Common myeloid progenitor, CD34-positive (primary cell): ENCODE measurements at regions not wholly inside any gene's neighbourhood (a gene's known extent, or its start where the extent isn't known, plus 50 kb on each side); places are given as distances from the start of the nearest gene placed in this dataset.

ENCODE experiments used
- CTCF ChIA-PET: fragments of 350-600 bp; sonication (Branson Sonifier 250); formaldehyde crosslinking; loops from one replicate; lab custom pipeline; 2021; ENCODE audit warnings: antibody characterized with exemption; lab: Charles Lee
- POLR2A ChIA-PET: fragments of 350-600 bp; sonication (Branson Sonifier 250); formaldehyde crosslinking; loops from one replicate; lab custom pipeline; 2021; ENCODE audit warnings: antibody characterized with exemption; lab: Charles Lee
- DNase-seq, 3 donors: peaks; one replicate each; pipeline versions ENCODE4 v3.0.0 to v3.0.0-alpha.2; 2013
- H3K27ac ChIP-seq, 2 experiments: 1 replicate in 1 of 2; 2 replicates in 1 of 2; pipeline ENCODE4 v1.7.0; 2013; ENCODE audit warnings: inconsistent platforms in 2 of 2, low read length in 2 of 2, mild to moderate bottlenecking in 2 of 2, low read depth in 1 of 2, moderate library complexity in 1 of 2; ENCODE audit not compliant: severe bottlenecking in 2 of 2, insufficient read depth in 1 of 2, poor library complexity in 1 of 2
- H3K27me3 ChIP-seq, 5 experiments: replicated peaks in 2 of 5; 1 replicate in 3 of 5; 2 replicates in 2 of 5; pipeline versions ENCODE4 v1.6.1 to v1.7.0; 2013; ENCODE audit warnings: low read length in 4 of 5, mild to moderate bottlenecking in 2 of 5, moderate library complexity in 2 of 5, inconsistent platforms in 1 of 5; ENCODE audit not compliant: insufficient read depth in 5 of 5, control insufficient read depth in 4 of 5
- H3K36me3 ChIP-seq, 4 experiments: 1 replicate in 2 of 4; 2 replicates in 2 of 4; pipeline versions ENCODE4 v1.6.1 to v1.7.0; 2013; ENCODE audit warnings: low read length in 3 of 4, control low read depth in 1 of 4, mild to moderate bottlenecking in 1 of 4; ENCODE audit not compliant: control insufficient read depth in 4 of 4, insufficient read depth in 4 of 4
- H3K4me1 ChIP-seq, 4 experiments: 1 replicate in 3 of 4; 2 replicates in 1 of 4; pipeline versions ENCODE4 v1.6.1 to v1.7.1; 2013; ENCODE audit warnings: low read length in 3 of 4, mild to moderate bottlenecking in 3 of 4, control low read depth in 1 of 4, inconsistent platforms in 1 of 4, moderate library complexity in 1 of 4; ENCODE audit not compliant: control insufficient read depth in 4 of 4, insufficient read depth in 4 of 4; ENCODE audit errors: control extremely low read depth in 1 of 4
- H3K4me3 ChIP-seq, 7 experiments: 1 replicate in 4 of 7; 2 replicates in 3 of 7; pipeline versions ENCODE4 v1.5.1 to v1.7.0; 2013; ENCODE audit warnings: mild to moderate bottlenecking in 7 of 7, low read length in 6 of 7, moderate library complexity in 6 of 7, inconsistent platforms in 2 of 7, low read depth in 2 of 7, control low read depth in 1 of 7; ENCODE audit not compliant: insufficient read depth in 4 of 7, control insufficient read depth in 1 of 7; ENCODE audit errors: extremely low read depth in 1 of 7
- H3K9me3 ChIP-seq, 5 experiments: 1 replicate in 4 of 5; 2 replicates in 1 of 5; pipeline versions ENCODE4 v1.6.1 to v1.7.1; 2013; ENCODE audit warnings: low read length in 4 of 5, mild to moderate bottlenecking in 2 of 5, inconsistent platforms in 1 of 5, low read depth in 1 of 5, moderate library complexity in 1 of 5; ENCODE audit not compliant: control insufficient read depth in 4 of 5, insufficient read depth in 2 of 5; ENCODE audit errors: control extremely low read depth in 1 of 5
- WGBS: methylation state at CpG from one replicate; pipeline ENCODE4 v1.1.5; 2013; ENCODE audit not compliant: insufficient coverage; 5-methylcytosine and 5-hydroxymethylcytosine counted together

- H3K27me3 ChIP-seq = no peaks in the 10 kb centered on the region
- no peaks in the 10 kb centered on the region for H3K4me1 ChIP-seq
- H3K4me3 ChIP-seq = no peak overlapping the region
- H3K9me3 ChIP-seq = no peaks in the 10 kb centered on the region
- CTCF ChIA-PET = no interaction called here
- no peaks in the 10 kb centered on the region for H3K36me3 ChIP-seq
- POLR2A ChIA-PET = no interaction called here
- DNase-seq = no peak
- H3K27ac ChIP-seq = no peak overlapping the region
Measured at GRCh38 chr11:30724274-30724673, 138.1 kb upstream of the MPPED2 start.

DNA sequence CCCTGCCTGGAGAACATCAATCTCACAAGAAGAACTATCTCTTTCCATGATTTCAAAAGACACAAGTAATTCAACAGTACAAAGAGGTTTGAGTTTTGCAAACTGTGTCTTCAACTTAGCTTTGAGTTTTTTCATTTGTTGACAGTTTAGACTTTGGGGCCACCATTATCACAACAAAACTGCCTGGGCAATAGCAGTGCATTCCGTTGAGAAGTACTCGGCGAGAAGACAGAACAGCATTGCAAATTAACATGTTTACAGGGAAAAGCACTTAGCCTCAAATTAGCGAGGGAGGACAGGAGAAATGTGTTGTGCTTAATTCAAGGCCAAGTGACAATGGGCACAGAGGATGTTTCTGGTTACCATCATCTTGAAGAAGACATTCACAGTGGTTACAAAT lies 133.2 kb upstream of the MPPED2 start:
- WGBS = 100% methylated on average over 1 of the region's 4 CpGs
- H3K9me3 ChIP-seq = no peaks in the 10 kb centered on the region
- H3K27me3 ChIP-seq = no peaks in the 10 kb centered on the region
- H3K27ac ChIP-seq = no peak overlapping the region
- H3K36me3 ChIP-seq = no peaks in the 10 kb centered on the region
- H3K4me1 ChIP-seq = no peaks in the 10 kb centered on the region
- ChIA-PET POLR2A (no interaction called here), CTCF (no interaction called here)
- H3K4me3 ChIP-seq = no peak overlapping the region
- no peak for DNase-seq

DNA sequence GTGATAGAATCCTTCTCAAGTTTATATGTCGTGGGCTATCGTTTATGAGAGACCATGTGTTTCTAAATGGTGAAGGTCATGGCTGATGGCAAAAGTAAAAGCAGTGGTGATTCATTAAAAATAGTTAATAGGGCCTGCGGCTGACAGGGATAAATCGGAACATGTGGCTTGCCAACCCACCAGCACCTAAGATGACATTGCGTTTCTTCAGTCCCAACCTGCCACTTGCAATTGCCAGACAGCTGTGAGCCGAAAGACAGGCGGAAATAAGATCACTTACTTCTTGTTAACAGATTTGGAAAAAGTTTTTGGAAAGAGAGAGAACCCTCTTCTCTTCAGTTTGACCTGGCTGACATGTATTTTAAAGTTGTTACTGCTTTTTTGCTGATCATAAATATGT lies 131.5 kb upstream of the MPPED2 start:
- Histone ChIP-seq H3K4me1 (no peaks in the 10 kb centered on the region), H3K4me3 (no peak overlapping the region), H3K9me3 (no peaks in the 10 kb centered on the region), H3K27me3 (no peaks in the 10 kb centered on the region), H3K36me3 (no peaks in the 10 kb centered on the region), H3K27ac (no peak overlapping the region)
- no peak for DNase-seq
- POLR2A ChIA-PET = no interaction called here
- CTCF ChIA-PET = no interaction called here
- WGBS = 100% methylated on average over 5 of the region's 7 CpGs

DNA sequence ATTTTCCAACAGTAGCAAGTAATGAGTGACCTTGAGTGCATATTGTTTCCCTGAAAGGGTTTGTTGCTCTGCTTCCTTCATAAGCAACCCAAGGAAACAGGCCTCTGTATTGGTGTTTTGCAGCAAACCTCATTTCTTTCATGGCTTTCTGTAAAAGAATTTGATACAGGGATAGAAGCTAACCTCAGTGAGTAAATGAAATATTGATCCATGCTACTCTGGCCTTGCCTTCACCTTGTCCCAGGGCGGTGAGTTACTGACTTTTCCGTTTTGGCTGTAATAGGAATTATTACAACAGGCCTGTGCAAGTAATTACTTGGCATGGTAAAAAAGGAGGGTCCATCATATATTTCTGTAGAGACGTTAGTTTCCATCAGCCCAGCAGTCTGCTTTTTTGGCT lies 130.9 kb upstream of the MPPED2 start:
- no peak for DNase-seq
- Histone ChIP-seq H3K36me3 (no peaks in the 10 kb centered on the region), H3K9me3 (no peaks in the 10 kb centered on the region), H3K27me3 (no peaks in the 10 kb centered on the region), H3K4me3 (no peak overlapping the region), H3K4me1 (no peaks in the 10 kb centered on the region), H3K27ac (no peak overlapping the region)
- WGBS = 92% methylated on average over 2 of the region's 3 CpGs
- ChIA-PET CTCF (no interaction called here), POLR2A (no interaction called here)

- no peak overlapping the region for H3K27ac ChIP-seq
- H3K27me3 ChIP-seq = no peaks in the 10 kb centered on the region
- no peaks in the 10 kb centered on the region for H3K36me3 ChIP-seq
- H3K4me1 ChIP-seq = no peaks in the 10 kb centered on the region
- CTCF ChIA-PET = no interaction called here
- no peak for DNase-seq
- H3K4me3 ChIP-seq = no peak overlapping the region
- H3K9me3 ChIP-seq = no peaks in the 10 kb centered on the region
- WGBS = 100% methylated on average over 2 of the region's 2 CpGs
- POLR2A ChIA-PET = no interaction called here
Measured at GRCh38 chr11:30712749-30713148, 126.6 kb upstream of the MPPED2 start.

GRCh38 chr11:30710221-30710620 lies 124.1 kb upstream of the MPPED2 start:
- H3K4me3 ChIP-seq = no peak overlapping the region
- WGBS = 91% methylated on average over 4 of the region's 4 CpGs
- POLR2A ChIA-PET = no interaction called here
- no peaks in the 10 kb centered on the region for H3K36me3 ChIP-seq
- H3K4me1 ChIP-seq = no peaks in the 10 kb centered on the region
- H3K9me3 ChIP-seq = no peaks in the 10 kb centered on the region
- DNase-seq = no peak
- H3K27ac ChIP-seq = no peak overlapping the region
- CTCF ChIA-PET = no interaction called here
- no peaks in the 10 kb centered on the region for H3K27me3 ChIP-seq

DNA sequence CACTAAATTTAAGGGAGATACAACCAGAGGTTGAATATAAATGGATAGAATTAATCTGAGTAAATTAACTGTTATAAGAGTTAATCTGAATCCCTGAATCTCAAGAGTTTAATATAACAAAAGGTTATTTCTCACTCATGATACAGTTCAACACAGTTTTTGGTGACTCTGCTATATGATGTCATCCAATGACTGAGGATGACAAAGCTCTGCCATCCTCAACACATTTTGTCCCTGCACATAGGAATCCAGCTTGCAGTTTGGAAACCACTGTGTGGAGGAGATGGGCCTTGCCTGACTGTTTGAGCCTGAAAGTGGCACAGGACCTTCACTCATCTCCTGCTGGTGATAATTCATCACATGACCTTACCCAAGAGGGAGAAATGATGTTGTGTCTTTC lies 121.0 kb upstream of the MPPED2 start:
- Histone ChIP-seq H3K4me3 (no peak overlapping the region), H3K36me3 (no peaks in the 10 kb centered on the region), H3K4me1 (no peaks in the 10 kb centered on the region), H3K27ac (no peak overlapping the region), H3K9me3 (no peaks in the 10 kb centered on the region), H3K27me3 (no peaks in the 10 kb centered on the region)
- ChIA-PET CTCF (no interaction called here), POLR2A (no interaction called here)
- DNase-seq = no peak
